Muscle layer of colon (tissue), 2 donors: ENCODE measurements at regions not wholly inside any gene's neighbourhood (a gene's known extent, or its start where the extent isn't known, plus 50 kb on each side); places are given as distances from the start of the nearest gene placed in this dataset.
A peak's percentile ranks its signal among the peaks of the same experiment; 100 is the strongest.
"Not testable (repeated sequence)": the region's sequence is repeated elsewhere in the genome, so short reads cannot be mapped to it uniquely, and the experiment has no call there.

ENCODE experiments used
- H3K27ac ChIP-seq: one replicate; pipeline ENCODE4 v1.7.0; 2013; ENCODE audit warnings: low read depth, mild to moderate bottlenecking, low read length, moderate library complexity
- H3K27me3 ChIP-seq, 2 donors: one replicate each; pipeline ENCODE4 v1.7.0; 2013; ENCODE audit warnings: low read length in 2 of 2, mild to moderate bottlenecking in 2 of 2; ENCODE audit not compliant: insufficient read depth in 2 of 2, control insufficient read depth in 1 of 2
- H3K36me3 ChIP-seq: one replicate; pipeline ENCODE4 v1.7.0; 2013; ENCODE audit warnings: mild to moderate bottlenecking, low read length; ENCODE audit not compliant: insufficient read depth
- H3K4me1 ChIP-seq: one replicate; pipeline ENCODE4 v1.7.0; 2013; ENCODE audit warnings: mild to moderate bottlenecking, low read length; ENCODE audit not compliant: insufficient read depth
- H3K4me3 ChIP-seq, 2 donors: one replicate each; pipeline ENCODE4 v1.7.0; 2013; ENCODE audit warnings: low read length in 2 of 2, low read depth in 1 of 2, mild to moderate bottlenecking in 1 of 2, moderate library complexity in 1 of 2
- H3K9ac ChIP-seq: one replicate; pipeline ENCODE4 v1.7.0; 2013; ENCODE audit warnings: low read length
- H3K9me3 ChIP-seq: one replicate; pipeline ENCODE4 v1.7.0; 2013; ENCODE audit warnings: mild to moderate bottlenecking, low read length
- donor health status: abdominal sarcoma.
- donor health status: Adenocarcinoma of cecum.

GRCh38 chr17:63039899-63040602 lies 74.0 kb downstream of the TANC2 start:
- H3K9me3 ChIP-seq, result no peaks in the 10 kb centered on the region
- no peaks in the 10 kb centered on the region for H3K27me3 ChIP-seq
- H3K27ac ChIP-seq, result no peak overlapping the region
- H3K36me3 ChIP-seq, result no peaks in the 10 kb centered on the region
- no peak overlapping the region for H3K9ac ChIP-seq
- H3K4me1 ChIP-seq, result peaks cover 19% of the 10 kb centered on the region
- H3K4me3 ChIP-seq, result peak overlapping the region in 1 of 2 donors; percentile 10

GRCh38 chr17:63040816-63041215 lies 74.8 kb downstream of the TANC2 start:
- Histone ChIP-seq H3K27me3 (no peaks in the 10 kb centered on the region), H3K4me1 (peaks cover 19% of the 10 kb centered on the region), H3K36me3 (no peaks in the 10 kb centered on the region), H3K4me3 (no peak overlapping the region), H3K27ac (no peak overlapping the region), H3K9me3 (no peaks in the 10 kb centered on the region), H3K9ac (no peak overlapping the region)

GRCh38 chr17:63041251-63041650 lies 75.2 kb downstream of the TANC2 start:
- Histone ChIP-seq H3K4me3 (no peak overlapping the region), H3K4me1 (peaks cover 19% of the 10 kb centered on the region), H3K36me3 (no peaks in the 10 kb centered on the region), H3K27ac (no peak overlapping the region), H3K9me3 (no peaks in the 10 kb centered on the region), H3K9ac (no peak overlapping the region), H3K27me3 (no peaks in the 10 kb centered on the region)

GRCh38 chr17:63041722-63042121 lies 75.7 kb downstream of the TANC2 start:
- no peak overlapping the region for H3K9ac ChIP-seq
- H3K9me3 ChIP-seq, result no peaks in the 10 kb centered on the region
- H3K27me3 ChIP-seq, result no peaks in the 10 kb centered on the region
- no peak overlapping the region for H3K4me3 ChIP-seq
- H3K27ac ChIP-seq, result no peak overlapping the region
- peaks cover 19% of the 10 kb centered on the region for H3K4me1 ChIP-seq
- H3K36me3 ChIP-seq, result no peaks in the 10 kb centered on the region

GRCh38 chr17:63042256-63042812 lies 76.3 kb downstream of the TANC2 start:
- Histone ChIP-seq H3K36me3 (no peaks in the 10 kb centered on the region), H3K9ac (no peak overlapping the region), H3K9me3 (no peaks in the 10 kb centered on the region), H3K4me1 (peaks cover 19% of the 10 kb centered on the region), H3K27me3 (no peaks in the 10 kb centered on the region), H3K4me3 (no peak overlapping the region), H3K27ac (no peak overlapping the region)

- not testable (repeated sequence) for H3K27ac ChIP-seq, H3K4me1 ChIP-seq, H3K36me3 ChIP-seq, H3K9ac ChIP-seq, H3K9me3 ChIP-seq, H3K27me3 ChIP-seq, H3K4me3 ChIP-seq
These were observed 91.5 kb downstream of the TANC2 start for GRCh38 chr17:63057560-63057959.

- Histone ChIP-seq H3K4me3 (no peak overlapping the region), H3K9me3 (no peaks in the 10 kb centered on the region), H3K36me3 (no peaks in the 10 kb centered on the region)
These were observed 100.3 kb downstream of the TANC2 start for GRCh38 chr17:63066158-63066813.

GRCh38 chr17:63069245-63069644 lies 103.2 kb downstream of the TANC2 start:
- no peak overlapping the region for H3K27ac ChIP-seq
- H3K9ac ChIP-seq, result no peak overlapping the region
- H3K4me1 ChIP-seq, result no peaks in the 10 kb centered on the region
- no peaks in the 10 kb centered on the region for H3K27me3 ChIP-seq
- no peaks in the 10 kb centered on the region for H3K36me3 ChIP-seq
- no peak overlapping the region for H3K4me3 ChIP-seq
- no peaks in the 10 kb centered on the region for H3K9me3 ChIP-seq

More at GRCh38 chr17:63066158-63066813, 100.3 kb downstream of the TANC2 start:
- Histone ChIP-seq H3K27me3 (no peaks in the 10 kb centered on the region), H3K9ac (no peak overlapping the region), H3K27ac (no peak overlapping the region), H3K4me1 (no peaks in the 10 kb centered on the region)

- no peak overlapping the region for H3K4me3 ChIP-seq
- H3K36me3 ChIP-seq, result no peaks in the 10 kb centered on the region
- no peaks in the 10 kb centered on the region for H3K9me3 ChIP-seq
- H3K27me3 ChIP-seq, result no peaks in the 10 kb centered on the region
- H3K27ac ChIP-seq, result no peak overlapping the region
- H3K4me1 ChIP-seq, result no peaks in the 10 kb centered on the region
- no peak overlapping the region for H3K9ac ChIP-seq
These were observed 104.0 kb downstream of the TANC2 start for GRCh38 chr17:63070031-63070430.

GRCh38 chr17:63071797-63072196 lies 105.8 kb downstream of the TANC2 start:
- Histone ChIP-seq H3K36me3 (no peaks in the 10 kb centered on the region), H3K9ac (no peak overlapping the region), H3K27me3 (no peaks in the 10 kb centered on the region), H3K4me3 (no peak overlapping the region), H3K9me3 (no peaks in the 10 kb centered on the region), H3K4me1 (no peaks in the 10 kb centered on the region), H3K27ac (no peak overlapping the region)

- Histone ChIP-seq H3K4me1 (no peaks in the 10 kb centered on the region), H3K9me3 (no peaks in the 10 kb centered on the region), H3K27ac (no peak overlapping the region), H3K36me3 (no peaks in the 10 kb centered on the region), H3K4me3 (no peak overlapping the region), H3K27me3 (no peaks in the 10 kb centered on the region), H3K9ac (no peak overlapping the region)
These were observed 109.9 kb downstream of the TANC2 start for GRCh38 chr17:63075969-63076368.
